Small intestine (tissue), 7 donors: ENCODE measurements at regions not wholly inside any gene's neighbourhood (a gene's known extent, or its start where the extent isn't known, plus 50 kb on each side); places are given as distances from the start of the nearest gene placed in this dataset.

Experiments
- DNase-seq, 2 donors: peaks; one replicate each; pipeline versions ENCODE4 v3.0.0 to v3.0.0-alpha.2; 2013
- FAIRE-seq: peaks from 2 replicates; lab custom pipeline; 2012; peaks lifted over from hg19 to GRCh38; lab: Jason Lieb, UNC
- H3K27ac ChIP-seq, 3 donors: one replicate each; pipeline ENCODE4 v1.5.1; 2013; ENCODE audit warnings: low read length in 2 of 3, mild to moderate bottlenecking in 2 of 3, control low read depth in 1 of 3, inconsistent platforms in 1 of 3, low read depth in 1 of 3, moderate library complexity in 1 of 3
- H3K27me3 ChIP-seq, 3 donors: one replicate each; pipeline ENCODE4 v1.6.1; 2013; ENCODE audit warnings: low read length in 3 of 3, inconsistent platforms in 1 of 3; ENCODE audit not compliant: control insufficient read depth in 3 of 3, insufficient read depth in 3 of 3
- H3K36me3 ChIP-seq, 3 donors: one replicate each; pipeline ENCODE4 v1.6.1; 2013; ENCODE audit warnings: low read length in 3 of 3, inconsistent platforms in 1 of 3, low read depth in 1 of 3, mild to moderate bottlenecking in 1 of 3, moderate library complexity in 1 of 3; ENCODE audit not compliant: control insufficient read depth in 3 of 3, insufficient read depth in 2 of 3
- H3K4me1 ChIP-seq, 3 donors: one replicate each; pipeline ENCODE4 v1.6.1; 2013; ENCODE audit warnings: low read length in 2 of 3, inconsistent platforms in 1 of 3, low read depth in 1 of 3, mild to moderate bottlenecking in 1 of 3, moderate library complexity in 1 of 3; ENCODE audit not compliant: control insufficient read depth in 3 of 3, insufficient read depth in 2 of 3
- H3K4me3 ChIP-seq, 3 donors: one replicate each; pipeline ENCODE4 v1.5.1; 2013; ENCODE audit warnings: low read length in 3 of 3, control low read depth in 1 of 3, inconsistent platforms in 1 of 3, low read depth in 1 of 3, mild to moderate bottlenecking in 1 of 3, moderate library complexity in 1 of 3
- H3K9me3 ChIP-seq, 2 donors: one replicate each; pipeline ENCODE4 v1.6.1; 2013; ENCODE audit warnings: low read depth in 1 of 2, low read length in 1 of 2; ENCODE audit not compliant: control insufficient read depth in 2 of 2, insufficient read depth in 1 of 2
- WGBS, 3 donors: extraction: QIAGEN DNeasy Blood & Tissue Kit; methylation state at CpG; one replicate each; pipeline ENCODE4 v1.1.7; 2013; 5-methylcytosine and 5-hydroxymethylcytosine counted together
- donor health status: healthy with polysubstance abuse.
- donor health status: control.
- donor health status: control.
- donor health status: Bipolar disorder and iron deficiency.
- donor health status: healthy.

DNA sequence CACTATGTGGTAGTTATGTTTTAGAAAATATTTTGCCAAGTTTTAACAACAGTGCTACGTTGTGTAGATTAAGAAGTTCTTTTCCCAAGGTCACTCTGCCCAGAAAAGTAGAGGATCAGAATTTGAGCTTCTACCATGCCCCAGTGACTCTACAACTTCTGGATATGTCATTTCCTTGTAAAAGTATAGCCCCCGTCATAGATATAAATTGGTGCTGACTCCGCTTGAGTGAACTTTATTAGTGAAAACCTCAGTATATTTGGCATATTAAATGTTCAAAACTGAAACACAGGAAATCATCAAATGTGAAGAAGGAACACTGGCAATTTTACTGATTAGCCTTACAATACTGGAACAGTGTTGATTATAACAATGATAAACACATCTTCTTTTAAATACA, 256.7 kb upstream of the UBE2E3 start:
- H3K36me3 ChIP-seq = no peaks in the 10 kb centered on the region
- no peak for FAIRE-seq

DNA sequence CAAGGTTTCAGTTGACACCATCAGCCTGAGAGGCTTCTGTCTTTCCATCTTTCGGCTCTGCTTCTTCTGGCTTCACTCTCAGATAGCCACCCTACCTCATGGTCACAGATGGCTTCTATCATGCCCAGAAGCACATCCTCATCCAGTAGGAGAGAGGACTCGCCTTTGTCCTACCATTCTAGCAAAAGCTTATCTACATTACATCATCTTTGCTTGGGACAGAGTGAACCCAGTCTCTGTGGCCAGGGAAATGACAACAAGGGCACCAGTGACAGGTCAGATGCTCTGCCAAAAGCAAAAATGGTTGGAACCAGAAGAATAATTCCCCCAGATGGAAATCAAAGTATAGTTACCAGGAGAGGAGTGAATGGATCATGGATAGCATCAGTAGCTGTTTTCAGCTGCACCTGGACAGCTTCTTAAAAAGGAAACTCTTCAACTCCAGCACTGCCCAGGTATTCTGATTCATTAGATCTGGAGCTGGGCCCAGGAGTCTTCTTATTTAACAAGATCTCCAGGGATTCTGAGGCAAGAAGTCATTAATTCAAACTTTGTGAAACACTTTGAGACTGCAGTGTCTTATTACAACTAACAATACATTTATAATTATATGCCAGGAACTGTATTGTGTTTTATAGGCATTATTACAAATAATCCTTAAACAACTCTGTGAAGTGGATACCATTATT, 257.7 kb upstream of the UBE2E3 start:
- no peaks in the 10 kb centered on the region for H3K9me3 ChIP-seq
- no peak for DNase-seq
- WGBS, 3 donors = 62 to 76% (median 73%) methylated on average over 2 of the region's 2 CpGs
- no peaks in the 10 kb centered on the region for H3K36me3 ChIP-seq
- H3K27me3 ChIP-seq = no peaks in the 10 kb centered on the region
- no peak for FAIRE-seq
- H3K27ac ChIP-seq = no peak overlapping the region
- no peak overlapping the region for H3K4me3 ChIP-seq
- no peaks in the 10 kb centered on the region for H3K4me1 ChIP-seq

More for the DNA sequence above, 256.7 kb upstream of the UBE2E3 start:
- Histone ChIP-seq H3K4me3 (no peak overlapping the region), H3K4me1 (no peaks in the 10 kb centered on the region), H3K27ac (no peak overlapping the region), H3K9me3 (no peaks in the 10 kb centered on the region), H3K27me3 (peaks cover 0 to 1% (median 0%) of the 10 kb centered on the region in 3 donors)
- DNase-seq = no peak
- WGBS, 3 donors = 72 to 85% (median 72%) methylated on average over 3 of the region's 3 CpGs

DNA sequence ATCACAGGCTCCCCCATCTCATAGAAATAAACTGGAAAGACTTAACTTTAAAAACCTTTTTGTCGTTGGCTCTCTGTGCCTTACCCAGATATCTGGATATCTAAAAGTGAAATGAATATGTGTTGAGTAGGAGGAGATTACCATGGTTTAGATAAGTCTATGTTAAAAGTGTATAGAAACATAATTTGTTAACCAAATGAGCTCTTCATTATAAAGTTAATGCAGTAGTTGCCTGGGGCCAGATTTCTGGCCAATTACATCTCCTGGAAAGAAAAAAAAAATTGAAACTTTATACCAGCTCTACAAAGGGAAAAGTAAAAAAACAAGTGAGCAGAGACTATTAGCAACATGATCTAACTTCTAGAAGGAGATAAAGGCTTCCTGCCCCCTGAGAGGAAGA, 259.6 kb upstream of the UBE2E3 start:
- 53 to 65% (median 58%) methylated on average over 1 of the region's 1 CpG for WGBS, 3 donors
- Histone ChIP-seq H3K4me3 (no peak overlapping the region), H3K4me1 (no peaks in the 10 kb centered on the region), H3K9me3 (no peaks in the 10 kb centered on the region), H3K36me3 (no peaks in the 10 kb centered on the region), H3K27ac (no peak overlapping the region), H3K27me3 (no peaks in the 10 kb centered on the region)
- FAIRE-seq = no peak
- no peak for DNase-seq

DNA sequence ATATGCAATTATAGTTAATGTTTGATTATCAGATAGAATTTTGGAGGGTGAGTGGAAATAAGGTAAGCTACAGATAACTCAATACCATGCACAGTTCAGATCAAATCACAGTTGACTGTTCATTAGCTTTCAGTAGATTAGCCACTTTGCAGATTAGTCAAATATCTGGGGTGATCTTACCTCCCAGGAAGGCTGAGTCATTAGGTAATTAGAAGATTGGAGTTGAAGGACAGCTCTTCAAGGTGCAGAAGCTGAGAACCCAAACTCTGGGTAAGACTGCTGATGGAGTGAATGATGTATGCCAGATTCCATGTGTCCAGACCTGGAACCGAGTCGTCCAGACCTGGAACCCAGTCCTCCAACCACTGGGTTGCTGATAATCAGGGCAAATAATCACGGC, 262.8 kb upstream of the UBE2E3 start:
- no peak for FAIRE-seq

DNA sequence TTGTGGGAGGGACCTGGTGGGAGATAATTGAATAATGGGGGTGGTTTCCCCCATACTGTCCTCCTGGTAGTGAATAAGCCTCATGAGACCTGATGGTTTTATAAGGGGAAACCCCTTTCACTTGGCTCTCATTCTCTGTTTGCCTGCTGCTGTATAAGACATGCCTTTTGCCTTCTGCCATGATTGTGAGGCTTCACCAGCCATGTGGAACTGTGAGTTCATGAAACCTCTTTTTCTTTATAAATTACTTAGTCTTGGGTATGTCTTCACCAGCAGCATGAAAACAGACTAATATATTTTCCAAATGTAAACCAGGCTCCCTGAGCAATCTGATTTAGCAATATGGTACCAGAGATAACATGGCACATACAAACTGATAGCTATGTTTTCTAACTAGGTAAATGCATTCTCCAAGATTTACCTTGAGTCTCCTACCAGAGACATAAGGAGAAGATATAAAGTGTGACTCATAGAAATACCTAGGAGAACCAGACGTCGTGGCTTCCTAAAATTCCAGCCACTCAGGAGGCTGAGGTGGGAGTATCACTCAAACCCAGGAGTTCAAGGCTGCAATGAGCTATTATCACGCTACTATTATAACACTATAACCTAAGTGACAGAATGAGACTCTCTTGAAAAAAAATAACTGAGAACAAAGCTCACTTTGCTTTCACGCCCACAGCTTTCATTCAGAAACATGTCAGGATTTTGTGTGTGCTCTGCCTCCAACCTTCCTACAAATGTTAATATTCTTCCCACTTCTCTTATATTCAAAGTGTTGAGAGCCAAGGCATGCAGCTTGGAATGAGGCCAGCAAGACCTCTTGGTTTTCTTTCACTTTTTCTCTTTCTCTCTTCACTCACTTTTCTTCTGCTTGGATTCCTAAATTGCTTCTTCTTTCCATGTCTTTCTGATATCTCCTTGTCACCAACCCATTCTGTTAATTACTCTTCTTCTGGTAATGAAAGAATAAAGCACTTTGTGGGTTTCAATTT, 263.9 kb upstream of the UBE2E3 start:
- WGBS, 3 donors = 57 to 82% (median 61%) methylated on average over 4 of the region's 4 CpGs
- H3K36me3 ChIP-seq = no peaks in the 10 kb centered on the region
- H3K27ac ChIP-seq = no peak overlapping the region
- DNase-seq = no peak
- H3K27me3 ChIP-seq = no peaks in the 10 kb centered on the region
- no peak for FAIRE-seq
- no peak overlapping the region for H3K4me3 ChIP-seq
- no peaks in the 10 kb centered on the region for H3K9me3 ChIP-seq
- H3K4me1 ChIP-seq = no peaks in the 10 kb centered on the region

More for the DNA sequence above, 262.8 kb upstream of the UBE2E3 start:
- WGBS, 3 donors = 74 to 88% (median 86%) methylated on average over 3 of the region's 3 CpGs
- Histone ChIP-seq H3K27ac (no peak overlapping the region), H3K9me3 (no peaks in the 10 kb centered on the region), H3K27me3 (no peaks in the 10 kb centered on the region), H3K4me3 (no peak overlapping the region), H3K4me1 (no peaks in the 10 kb centered on the region), H3K36me3 (no peaks in the 10 kb centered on the region)
- DNase-seq = no peak

DNA sequence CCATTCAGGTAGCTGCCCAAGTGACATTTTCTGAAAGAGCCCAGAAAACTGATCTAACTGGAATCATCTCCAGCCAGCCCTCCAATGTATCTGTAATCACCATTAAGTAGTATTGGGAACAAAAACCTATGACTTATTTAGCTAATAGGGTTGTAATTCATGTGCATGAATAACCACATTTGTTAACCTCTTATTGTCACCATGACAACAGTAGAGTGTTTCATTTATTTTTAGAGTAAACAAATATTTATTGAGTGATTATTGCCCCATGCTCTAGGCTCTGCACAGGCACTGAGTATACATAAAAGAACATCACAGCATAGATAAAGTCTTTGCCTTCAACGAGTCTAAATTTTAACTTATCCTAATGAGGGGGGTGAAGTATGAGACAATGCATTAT, 265.4 kb upstream of the UBE2E3 start:
- no peak for FAIRE-seq
- H3K27ac ChIP-seq = no peak overlapping the region
- H3K36me3 ChIP-seq = no peaks in the 10 kb centered on the region
- no peaks in the 10 kb centered on the region for H3K9me3 ChIP-seq
- no peaks in the 10 kb centered on the region for H3K4me1 ChIP-seq
- no peak for DNase-seq
- H3K27me3 ChIP-seq = no peaks in the 10 kb centered on the region
- no peak overlapping the region for H3K4me3 ChIP-seq
- 7 to 47% (median 12%) methylated on average over 1 of the region's 1 CpG for WGBS, 3 donors

DNA sequence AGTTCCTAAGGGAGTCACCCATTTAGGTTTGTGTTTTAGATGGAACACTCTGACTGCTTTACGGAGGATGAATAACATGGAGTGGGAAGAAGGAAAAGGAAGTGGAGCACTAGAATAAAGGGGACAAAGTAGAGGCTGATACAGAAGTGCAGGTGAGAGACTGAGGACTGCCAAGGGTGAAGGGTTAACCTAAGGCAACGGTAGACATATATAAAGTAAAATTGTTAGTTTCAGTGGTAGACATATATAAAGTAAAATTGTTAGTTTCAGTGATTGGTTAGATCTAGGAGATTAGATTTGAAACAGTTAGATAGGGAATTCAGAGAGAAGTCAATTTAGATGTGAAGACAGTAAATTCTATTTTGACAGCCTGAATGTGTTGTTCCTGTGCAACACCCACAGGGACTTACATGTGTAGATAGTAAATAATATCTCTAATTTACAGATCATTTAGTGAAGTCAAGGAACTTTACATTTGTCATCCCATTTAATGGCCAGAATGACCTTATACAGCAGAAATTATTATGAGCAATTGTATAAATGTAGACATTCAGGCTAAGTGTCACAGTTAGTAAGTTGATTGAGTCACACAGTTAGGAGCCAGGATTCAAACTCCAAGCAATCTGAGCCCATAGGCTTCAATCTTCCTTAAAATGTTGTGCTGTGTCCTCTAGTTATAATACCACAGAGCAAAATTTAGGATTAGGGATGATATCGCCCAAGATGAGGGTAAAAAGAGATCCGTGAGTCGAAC, 270.8 kb upstream of the UBE2E3 start:
- 91 to 94% (median 92%) methylated on average over 5 of the region's 5 CpGs for WGBS, 3 donors
- Histone ChIP-seq H3K4me3 (no peak overlapping the region), H3K27ac (no peak overlapping the region), H3K4me1 (no peaks in the 10 kb centered on the region), H3K36me3 (no peaks in the 10 kb centered on the region), H3K9me3 (no peaks in the 10 kb centered on the region), H3K27me3 (no peaks in the 10 kb centered on the region)
- FAIRE-seq (no peak), DNase-seq (no peak)

DNA sequence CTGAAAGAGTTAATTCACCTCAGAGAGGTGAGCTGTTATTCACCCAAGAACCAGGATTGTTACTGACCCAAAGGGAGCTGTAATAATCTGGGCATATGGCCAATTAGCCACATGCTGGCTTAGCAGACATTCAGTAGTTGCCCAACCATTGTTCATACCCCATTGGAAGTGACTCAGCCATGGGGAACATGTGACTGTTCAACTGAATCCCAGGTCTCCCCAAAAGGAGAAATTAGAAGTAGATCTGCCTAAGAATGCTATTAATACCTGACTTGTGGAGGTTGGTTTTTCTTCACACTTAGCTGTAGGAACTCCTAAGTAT, 272.6 kb upstream of the UBE2E3 start:
- H3K36me3 ChIP-seq = no peaks in the 10 kb centered on the region
- FAIRE-seq (no peak), DNase-seq (peak; percentile 4 to 65)
- no peaks in the 10 kb centered on the region for H3K27me3 ChIP-seq
- H3K4me1 ChIP-seq = no peaks in the 10 kb centered on the region
- no peaks in the 10 kb centered on the region for H3K9me3 ChIP-seq
- no peak overlapping the region for H3K4me3 ChIP-seq
- no peak overlapping the region for H3K27ac ChIP-seq
